HEK293 (cell line): ENCODE measurements at regions not wholly inside any gene's neighbourhood (a gene's known extent, or its start where the extent isn't known, plus 50 kb on each side); places are given as distances from the start of the nearest gene placed in this dataset.
"Not testable (repeated sequence)": the region's sequence is repeated elsewhere in the genome, so short reads cannot be mapped to it uniquely, and the experiment has no call there.

Experiments used
- CTCF ChIA-PET: fragments of 350-600 bp; formaldehyde crosslinking; extraction: SDS; loops from one replicate; lab custom pipeline; 2021; ENCODE audit warnings: antibody characterized with exemption; lab: Yijun Ruan, JAX
- POLR2A ChIA-PET: fragments of 300-600 bp; formaldehyde crosslinking; extraction: SDS; loops from one replicate; lab custom pipeline; 2020; ENCODE audit warnings: antibody characterized with exemption, inconsistent platforms; lab: Yijun Ruan, JAX
- H3K27ac ChIP-seq: fragments of 200-500 bp; sonication (Bioruptor generic); 2 replicates; pipeline ENCODE4 v1.5.1; 2014; ENCODE audit warnings: low read depth, low read length, control low read depth, inconsistent platforms; ENCODE audit errors: extremely low read depth
- H3K36me3 ChIP-seq, 2 experiments: fragments of 200-500 bp in 1 of 2; sonication (Bioruptor generic) in 1 of 2; 1 replicate in 1 of 2; 2 replicates in 1 of 2; pipeline ENCODE4 v1.5.1; 2014 to 2017; ENCODE audit warnings: inconsistent platforms in 2 of 2, low read length in 2 of 2; ENCODE audit not compliant: control insufficient read depth in 2 of 2, insufficient read depth in 1 of 2
- H3K4me1 ChIP-seq: fragments of 200-500 bp; sonication (Bioruptor generic); 2 replicates; pipeline ENCODE4 v1.5.1; 2014; ENCODE audit warnings: mild to moderate bottlenecking, low read length, inconsistent platforms; ENCODE audit not compliant: control insufficient read depth, insufficient read depth
- H3K4me3 ChIP-seq: 2 replicates; pipeline ENCODE4 v1.5.1; 2011; ENCODE audit warnings: low read depth, mild to moderate bottlenecking, control low read depth, low read length, moderate library complexity
- H3K9me3 ChIP-seq: fragments of 200-500 bp; sonication (Bioruptor generic); 2 replicates; pipeline ENCODE4 v1.5.1; 2014; ENCODE audit warnings: low read depth, low read length, inconsistent platforms; ENCODE audit not compliant: control insufficient read depth, insufficient read depth
- BCL11A ChIP-seq: fragments of 450-650 bp; formaldehyde crosslinking; IDR thresholded peaks from 2 replicates; pipeline ENCODE4 v1.5.1; 2016; ENCODE audit warnings: low read depth, missing biosample characterization, missing genetic modification characterization
- IKZF3 ChIP-seq: fragments of 450-650 bp; IDR thresholded peaks from 2 replicates; pipeline ENCODE4 v1.5.0; 2018; ENCODE audit warnings: missing biosample characterization, mild to moderate bottlenecking, missing genetic modification characterization, moderate library complexity
- KLF9 ChIP-seq: fragments of 450-650 bp; formaldehyde crosslinking; IDR thresholded peaks from 2 replicates; pipeline ENCODE4 v1.5.1; 2016; ENCODE audit warnings: missing biosample characterization, missing genetic modification characterization, low read depth
- MZF1 ChIP-seq: fragments of 450-650 bp; formaldehyde crosslinking; IDR thresholded peaks from 2 replicates; pipeline ENCODE4 v1.5.1; 2017; ENCODE audit warnings: missing biosample characterization, missing genetic modification characterization, borderline replicate concordance
- SP7 ChIP-seq: fragments of 450-650 bp; formaldehyde crosslinking; IDR thresholded peaks from 2 replicates; pipeline ENCODE4 v1.5.1; 2016; ENCODE audit warnings: missing biosample characterization, missing genetic modification characterization
- TCF7L2 ChIP-seq: IDR thresholded peaks from 2 replicates; pipeline ENCODE4 v1.6.1; 2011; ENCODE audit warnings: low read depth, mild to moderate bottlenecking, inconsistent platforms, low read length, moderate library complexity, borderline replicate concordance
- ZBTB11 ChIP-seq: fragments of 450-650 bp; formaldehyde crosslinking; conservative IDR thresholded peaks from 2 replicates; pipeline ENCODE4 v1.5.1; 2016; ENCODE audit warnings: low read depth, missing biosample characterization, missing genetic modification characterization
- ZBTB17 ChIP-seq: fragments of 450-650 bp; formaldehyde crosslinking; IDR thresholded peaks from 2 replicates; pipeline ENCODE4 v1.5.1; 2016; ENCODE audit warnings: missing biosample characterization, missing genetic modification characterization
- ZBTB49 ChIP-seq: fragments of 450-650 bp; formaldehyde crosslinking; IDR thresholded peaks from 2 replicates; pipeline ENCODE4 v1.5.1; 2016; ENCODE audit warnings: missing biosample characterization, missing genetic modification characterization, low read depth
- ZNF114 ChIP-seq: fragments of 450-650 bp; formaldehyde crosslinking; IDR thresholded peaks from 2 replicates; pipeline ENCODE4 v1.5.0; 2017; ENCODE audit warnings: missing biosample characterization, missing genetic modification characterization
- ZNF138 ChIP-seq: fragments of 450-650 bp; formaldehyde crosslinking; IDR thresholded peaks from 2 replicates; pipeline ENCODE4 v1.5.1; 2016; ENCODE audit warnings: missing biosample characterization, missing genetic modification characterization, borderline replicate concordance
- ZNF174 ChIP-seq: fragments of 450-650 bp; formaldehyde crosslinking; IDR thresholded peaks from 2 replicates; pipeline ENCODE4 v1.5.0; 2017; ENCODE audit warnings: missing biosample characterization, mild to moderate bottlenecking, missing genetic modification characterization
- ZNF19 ChIP-seq: fragments of 450-650 bp; formaldehyde crosslinking; IDR thresholded peaks from 2 replicates; pipeline ENCODE4; 2016; ENCODE audit warnings: missing biosample characterization, missing genetic modification characterization, low read depth
- ZNF211 ChIP-seq: fragments of 450-650 bp; formaldehyde crosslinking; IDR thresholded peaks from 2 replicates; pipeline ENCODE4 v1.5.1; 2016; ENCODE audit warnings: low read depth, missing biosample characterization, missing genetic modification characterization
- ZNF214 ChIP-seq: fragments of 450-650 bp; formaldehyde crosslinking; IDR thresholded peaks from 2 replicates; pipeline ENCODE4 v1.5.1; 2017; ENCODE audit warnings: missing biosample characterization, mild to moderate bottlenecking, missing genetic modification characterization, borderline replicate concordance
- ZNF266 ChIP-seq: fragments of 450-650 bp; formaldehyde crosslinking; IDR thresholded peaks from 2 replicates; pipeline ENCODE4 v1.5.1; 2016; ENCODE audit warnings: missing biosample characterization, missing genetic modification characterization, low read depth
- ZNF274 ChIP-seq, 2 experiments: fragments of 200-500 bp in 1 of 2; fragments of 450-650 bp in 1 of 2; sonication (Bioruptor generic) in 1 of 2; formaldehyde crosslinking in 1 of 2; IDR thresholded peaks; 2 replicates each; pipeline versions ENCODE4 v1.5.1 to v1.6.1; 2014 to 2016; ENCODE audit warnings: borderline replicate concordance in 1 of 2, inconsistent platforms in 1 of 2, low read length in 1 of 2, missing biosample characterization in 1 of 2, missing genetic modification characterization in 1 of 2
- ZNF394 ChIP-seq: fragments of 450-650 bp; formaldehyde crosslinking; IDR thresholded peaks from 2 replicates; pipeline ENCODE4 v1.5.1; 2016; ENCODE audit warnings: missing biosample characterization, missing genetic modification characterization, mild to moderate bottlenecking, moderate library complexity, borderline replicate concordance
- ZNF423 ChIP-seq: fragments of 450-650 bp; formaldehyde crosslinking; IDR thresholded peaks from 2 replicates; pipeline ENCODE4 v1.5.1; 2016; ENCODE audit warnings: missing biosample characterization, missing genetic modification characterization
- ZNF501 ChIP-seq: fragments of 450-650 bp; formaldehyde crosslinking; IDR thresholded peaks from 2 replicates; pipeline ENCODE4 v1.5.1; 2016; ENCODE audit warnings: missing biosample characterization, missing genetic modification characterization
- ZNF571 ChIP-seq: fragments of 450-650 bp; formaldehyde crosslinking; IDR thresholded peaks from 2 replicates; pipeline ENCODE4 v1.5.0; 2017; ENCODE audit warnings: missing biosample characterization, missing genetic modification characterization
- ZNF580 ChIP-seq: fragments of 450-650 bp; formaldehyde crosslinking; IDR thresholded peaks from 2 replicates; pipeline ENCODE4 v1.5.1; 2016; ENCODE audit warnings: missing biosample characterization, missing genetic modification characterization
- ZNF585B ChIP-seq: fragments of 450-650 bp; formaldehyde crosslinking; IDR thresholded peaks from 2 replicates; pipeline ENCODE4 v1.5.1; 2016; ENCODE audit warnings: missing biosample characterization, missing genetic modification characterization
- ZNF660 ChIP-seq: fragments of 450-650 bp; IDR thresholded peaks from 2 replicates; pipeline ENCODE4 v1.5.1; 2018; ENCODE audit warnings: missing biosample characterization, mild to moderate bottlenecking, missing genetic modification characterization
- ZNF701 ChIP-seq: fragments of 450-650 bp; formaldehyde crosslinking; IDR thresholded peaks from 2 replicates; pipeline ENCODE4 v1.5.1; 2016; ENCODE audit warnings: missing biosample characterization, missing genetic modification characterization
- ZNF777 ChIP-seq: fragments of 450-650 bp; formaldehyde crosslinking; IDR thresholded peaks from 2 replicates; pipeline ENCODE4 v1.5.1; 2017; ENCODE audit warnings: missing biosample characterization, missing genetic modification characterization, borderline replicate concordance
- ZSCAN16 ChIP-seq: fragments of 450-650 bp; formaldehyde crosslinking; IDR thresholded peaks from 2 replicates; pipeline ENCODE4 v1.5.1; 2016; ENCODE audit warnings: missing biosample characterization, missing genetic modification characterization

GRCh38 chr12:13900718-13901117, 80.7 kb downstream of the GRIN2B start:
- POLR2A ChIA-PET: no interaction called here

GRCh38 chr12:13898387-13898786, 83.0 kb downstream of the GRIN2B start:
- CTCF ChIA-PET: interaction anchor here (0.6 kb wide), 1 partner anchor 30 kb away, joined by 3 read pairs; no protein-coding TSS in a partner anchor
- POLR2A ChIA-PET, H3K9me3 ChIP-seq, H3K36me3 ChIP-seq, H3K4me1 ChIP-seq, H3K4me3 ChIP-seq, H3K27ac ChIP-seq: not testable (repeated sequence)

More at GRCh38 chr12:13900718-13901117, 80.7 kb downstream of the GRIN2B start:
- H3K4me1 ChIP-seq: no peaks in the 10 kb centered on the region
- no peak for TF ChIP-seq ZNF174 (tag by site-specific recombination)
- TF ChIP-seq TCF7L2: no peak
- TF ChIP-seq ZNF274 (IDR thresholded peaks at IDR 0.05; ENCODE audit: low read length): no peak
- no peak for TF ChIP-seq ZNF274 (tag by site-specific recombination; IDR thresholded peaks at IDR 0.05; ENCODE audit: borderline replicate concordance)
- no peak for TF ChIP-seq ZNF214 (tag by site-specific recombination)
- no peak for TF ChIP-seq ZNF571 (tag by site-specific recombination)
- no peak for TF ChIP-seq ZNF701 (tag by site-specific recombination)
- no peak overlapping the region for H3K27ac ChIP-seq
- CTCF ChIA-PET: no interaction called here
- no peaks in the 10 kb centered on the region for H3K36me3 ChIP-seq
- no peak overlapping the region for H3K4me3 ChIP-seq
- H3K9me3 ChIP-seq: no peaks in the 10 kb centered on the region

GRCh38 chr12:13897811-13898210, 83.6 kb downstream of the GRIN2B start:
- no peak overlapping the region for H3K27ac ChIP-seq
- H3K36me3 ChIP-seq: no peaks in the 10 kb centered on the region
- POLR2A ChIA-PET: no interaction called here
- no peaks in the 10 kb centered on the region for H3K4me1 ChIP-seq
- CTCF ChIA-PET: no interaction called here
- H3K9me3 ChIP-seq: no peaks in the 10 kb centered on the region
- H3K4me3 ChIP-seq: no peak overlapping the region
- TF ChIP-seq ZBTB49 (tag by site-specific recombination): no peak
- no peak for TF ChIP-seq ZBTB17
- no peak for TF ChIP-seq SP7
- TF ChIP-seq ZNF394: peak; percentile 77; the same call in 1 of the 2 replicates
- TF ChIP-seq ZNF138 (tag by site-specific recombination): no peak
- no peak for TF ChIP-seq ZNF114 (tag by site-specific recombination)
- TF ChIP-seq ZNF660 (tag by site-specific recombination): no peak
- TF ChIP-seq ZNF19 (tag by site-specific recombination): no peak
- TF ChIP-seq ZNF501 (tag by site-specific recombination): no peak
- no peak for TF ChIP-seq ZNF585B
- peak; percentile 65 for TF ChIP-seq ZBTB11 (tag by site-specific recombination)
- TF ChIP-seq ZNF777 (tag by site-specific recombination): no peak
- no peak for TF ChIP-seq MZF1 (tag by site-specific recombination)
- no peak for TF ChIP-seq ZSCAN16
- no peak for TF ChIP-seq ZNF266 (tag by site-specific recombination)
- no peak for TF ChIP-seq ZNF211 (tag by site-specific recombination)
- TF ChIP-seq BCL11A: no peak
- no peak for TF ChIP-seq ZNF701 (tag by site-specific recombination)
- TF ChIP-seq ZNF423: no peak
- TF ChIP-seq KLF9: no peak
- no peak for TF ChIP-seq ZNF580 (tag by site-specific recombination)
- no peak for TF ChIP-seq IKZF3 (tag by site-specific recombination)
